GM23338 (cell line): ENCODE measurements at regions not wholly inside any gene's neighbourhood (a gene's known extent, or its start where the extent isn't known, plus 50 kb on each side); places are given as distances from the start of the nearest gene placed in this dataset.

ENCODE experiments used
- ATAC-seq: fragments of 200-7000 bp; cut with Tn5 transposase; 3 replicates; pipeline ENCODE4 v1.9.1; 2020
- DNase-seq: peaks from one replicate; pipeline ENCODE4 v3.0.0-alpha.2; 2015; ENCODE audit warnings: low spot score
- H2AFZ ChIP-seq: fragments of 200-600 bp; sonication (generic); 2 replicates; pipeline ENCODE4 v1.8.0; 2016; ENCODE audit warnings: antibody characterized with exemption, mild to moderate bottlenecking, moderate library complexity
- H3F3A ChIP-seq: fragments of 200-600 bp; sonication (generic); replicated peaks from 2 replicates; pipeline ENCODE4 v1.8.0; 2017; ENCODE audit warnings: antibody characterized with exemption, mixed run types, low read depth
- H3K27ac ChIP-seq: fragments of 200-600 bp; sonication (generic); 2 replicates; pipeline ENCODE4 v1.6.1; 2016; ENCODE audit warnings: low read depth
- H3K27me3 ChIP-seq: fragments of 200-600 bp; sonication (generic); 2 replicates; pipeline ENCODE4 v1.8.0; 2016; ENCODE audit warnings: mild to moderate bottlenecking, mixed run types, moderate library complexity; ENCODE audit not compliant: insufficient read depth
- H3K36me3 ChIP-seq: fragments of 200-600 bp; sonication (generic); 2 replicates; pipeline ENCODE4 v1.8.0; 2016; ENCODE audit warnings: mild to moderate bottlenecking; ENCODE audit not compliant: insufficient read depth
- H3K4me1 ChIP-seq: fragments of 200-600 bp; sonication (generic); 2 replicates; pipeline ENCODE4 v1.8.0; 2016; ENCODE audit warnings: mild to moderate bottlenecking, moderate library complexity; ENCODE audit not compliant: insufficient read depth
- H3K4me2 ChIP-seq: fragments of 200-600 bp; sonication (generic); 2 replicates; pipeline ENCODE4 v1.7.1; 2017; ENCODE audit warnings: mixed run types
- H3K4me3 ChIP-seq: fragments of 200-600 bp; sonication (generic); 2 replicates; pipeline ENCODE4 v1.6.1; 2016; ENCODE audit warnings: mixed run types
- H3K79me2 ChIP-seq: fragments of 200-600 bp; sonication (generic); replicated peaks from 2 replicates; pipeline ENCODE4 v1.8.0; 2017; ENCODE audit warnings: mild to moderate bottlenecking; ENCODE audit not compliant: insufficient read depth
- H3K9me2 ChIP-seq: fragments of 200-600 bp; sonication (generic); 2 replicates; pipeline ENCODE4 v1.8.0; 2017; ENCODE audit not compliant: insufficient read depth
- H4K20me1 ChIP-seq: fragments of 200-600 bp; sonication (generic); replicated peaks from 2 replicates; pipeline ENCODE4 v1.8.0; 2017; ENCODE audit warnings: mild to moderate bottlenecking; ENCODE audit not compliant: insufficient read depth
- H3K27ac Mint-ChIP-seq: 2 replicates; pipeline ENCODE4 v1.8.0; 2020; ENCODE audit warnings: inconsistent platforms, mild to moderate bottlenecking, moderate library complexity, mixed read lengths
- H3K27me3 Mint-ChIP-seq: 3 replicates; pipeline ENCODE4 v1.8.0; 2022; ENCODE audit warnings: low read depth, mild to moderate bottlenecking, moderate library complexity, mixed read lengths, inconsistent platforms; ENCODE audit not compliant: insufficient read depth, poor library complexity
- H3K36me3 Mint-ChIP-seq: 3 replicates; pipeline ENCODE4 v1.8.0; 2021; ENCODE audit warnings: low read depth, mild to moderate bottlenecking, inconsistent platforms, moderate library complexity, mixed read lengths
- H3K4me1 Mint-ChIP-seq: 3 replicates; pipeline ENCODE4 v1.8.0; 2020; ENCODE audit warnings: mild to moderate bottlenecking, inconsistent platforms, mixed read lengths
- H3K4me3 Mint-ChIP-seq: 3 replicates; pipeline ENCODE4 v1.8.0; 2021; ENCODE audit warnings: moderate library complexity, mild to moderate bottlenecking, inconsistent platforms, mixed read lengths
- H3K9me3 Mint-ChIP-seq: 3 replicates; pipeline ENCODE4 v1.8.0; 2020; ENCODE audit warnings: moderate library complexity, mild to moderate bottlenecking, inconsistent platforms, mixed read lengths
- CREB1 ChIP-seq: fragments of 250-450 bp; sonication (Bioruptor Pico); IDR thresholded peaks from 2 replicates; pipeline ENCODE4 v1.5.0; 2020; ENCODE audit warnings: low read depth, mild to moderate bottlenecking, moderate library complexity
- EZH2 ChIP-seq: fragments of 200-600 bp; sonication (generic); IDR thresholded peaks from one replicate; pipeline ENCODE4 v1.8.0; 2017; ENCODE audit warnings: antibody characterized with exemption, mild to moderate bottlenecking, low read depth; ENCODE audit not compliant: unreplicated experiment
- EZH2phosphoT487 ChIP-seq: fragments of 200-600 bp; sonication (generic); IDR thresholded peaks from one replicate; pipeline ENCODE4 v1.8.1; 2018; ENCODE audit warnings: antibody characterized with exemption; ENCODE audit not compliant: unreplicated experiment
- NANOG ChIP-seq: IDR thresholded peaks from 2 replicates; pipeline ENCODE4 v1.6.1; 2016; ENCODE audit warnings: antibody characterized with exemption, borderline replicate concordance
- POLR2AphosphoS5 ChIP-seq: IDR thresholded peaks from 2 replicates; pipeline ENCODE4 v1.6.1; 2016; ENCODE audit warnings: antibody characterized with exemption, low read depth
- STAT1 ChIP-seq: IDR thresholded peaks from one replicate; pipeline ENCODE4 v1.6.1; 2016; ENCODE audit warnings: antibody characterized with exemption; ENCODE audit not compliant: unreplicated experiment
- ZNF114 ChIP-seq: fragments of 250-450 bp; sonication (Bioruptor Pico); IDR thresholded peaks from 2 replicates; pipeline ENCODE4 v1.5.0; 2020; ENCODE audit warnings: mild to moderate bottlenecking, moderate library complexity
- ZNF331 ChIP-seq: fragments of 250-450 bp; sonication (Bioruptor Pico); IDR thresholded peaks from 2 replicates; pipeline ENCODE4 v1.5.0; 2020; ENCODE audit warnings: low read depth, mild to moderate bottlenecking, moderate library complexity
- TF ChIP-seq, protein P1 (sequence below): IDR thresholded peaks from one replicate; pipeline ENCODE4 v1.6.1; 2018; ENCODE audit warnings: antibody characterized with exemption; ENCODE audit not compliant: unreplicated experiment
- TF ChIP-seq, protein P2 (sequence below), 2 experiments: fragments of 200-600 bp in 1 of 2; sonication (generic) in 1 of 2; conservative IDR thresholded peaks; 2 replicates each; pipeline versions ENCODE4 v1.5.1 to v1.6.1; 2016 to 2017; ENCODE audit warnings: antibody characterized with exemption in 2 of 2, low read depth in 2 of 2, mild to moderate bottlenecking in 2 of 2, moderate library complexity in 1 of 2

DNA sequence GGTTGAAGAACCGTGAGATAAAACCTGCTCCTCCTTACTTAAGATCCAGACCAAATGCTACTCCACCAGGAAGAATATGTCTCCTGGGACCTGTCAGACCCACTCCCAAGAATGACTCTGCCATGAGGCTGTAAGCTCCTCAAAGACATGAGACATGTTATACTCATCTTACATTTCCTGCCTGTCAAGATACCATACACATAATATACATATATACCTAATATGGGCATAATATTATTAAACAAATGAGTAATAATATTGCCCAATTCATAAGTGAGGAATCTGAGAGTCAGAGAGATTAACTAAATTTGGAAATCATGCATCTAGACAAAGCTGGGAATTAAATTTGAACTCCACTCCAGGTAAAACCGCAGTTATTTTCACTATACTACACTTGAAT, 634.9 kb downstream of the LMO4 start:
- ATAC-seq (no peak), DNase-seq (no peak)
- Mint-ChIP-seq H3K27me3 (no peaks in the 10 kb centered on the region), H3K9me3 (no peaks in the 10 kb centered on the region; the same call in 2 of the 3 replicates), H3K36me3 (no peaks in the 10 kb centered on the region), H3K4me1 (peaks cover 12% of the 10 kb centered on the region), H3K4me3 (no peak overlapping the region), H3K27ac (no peak overlapping the region)
- peaks cover 16% of the 10 kb centered on the region; the same call in 1 of the 2 replicates for H3K4me1 ChIP-seq
- no peaks in the 10 kb centered on the region for H3F3A ChIP-seq
- H2AFZ ChIP-seq, result no peak overlapping the region
- no peaks in the 10 kb centered on the region for H3K79me2 ChIP-seq
- H3K36me3 ChIP-seq, result no peaks in the 10 kb centered on the region
- no peak overlapping the region for H3K27ac ChIP-seq
- no peaks in the 10 kb centered on the region for H3K9me2 ChIP-seq
- no peaks in the 10 kb centered on the region for H3K27me3 ChIP-seq
- no peak for TF ChIP-seq STAT1
- TF ChIP-seq, protein P1, sequence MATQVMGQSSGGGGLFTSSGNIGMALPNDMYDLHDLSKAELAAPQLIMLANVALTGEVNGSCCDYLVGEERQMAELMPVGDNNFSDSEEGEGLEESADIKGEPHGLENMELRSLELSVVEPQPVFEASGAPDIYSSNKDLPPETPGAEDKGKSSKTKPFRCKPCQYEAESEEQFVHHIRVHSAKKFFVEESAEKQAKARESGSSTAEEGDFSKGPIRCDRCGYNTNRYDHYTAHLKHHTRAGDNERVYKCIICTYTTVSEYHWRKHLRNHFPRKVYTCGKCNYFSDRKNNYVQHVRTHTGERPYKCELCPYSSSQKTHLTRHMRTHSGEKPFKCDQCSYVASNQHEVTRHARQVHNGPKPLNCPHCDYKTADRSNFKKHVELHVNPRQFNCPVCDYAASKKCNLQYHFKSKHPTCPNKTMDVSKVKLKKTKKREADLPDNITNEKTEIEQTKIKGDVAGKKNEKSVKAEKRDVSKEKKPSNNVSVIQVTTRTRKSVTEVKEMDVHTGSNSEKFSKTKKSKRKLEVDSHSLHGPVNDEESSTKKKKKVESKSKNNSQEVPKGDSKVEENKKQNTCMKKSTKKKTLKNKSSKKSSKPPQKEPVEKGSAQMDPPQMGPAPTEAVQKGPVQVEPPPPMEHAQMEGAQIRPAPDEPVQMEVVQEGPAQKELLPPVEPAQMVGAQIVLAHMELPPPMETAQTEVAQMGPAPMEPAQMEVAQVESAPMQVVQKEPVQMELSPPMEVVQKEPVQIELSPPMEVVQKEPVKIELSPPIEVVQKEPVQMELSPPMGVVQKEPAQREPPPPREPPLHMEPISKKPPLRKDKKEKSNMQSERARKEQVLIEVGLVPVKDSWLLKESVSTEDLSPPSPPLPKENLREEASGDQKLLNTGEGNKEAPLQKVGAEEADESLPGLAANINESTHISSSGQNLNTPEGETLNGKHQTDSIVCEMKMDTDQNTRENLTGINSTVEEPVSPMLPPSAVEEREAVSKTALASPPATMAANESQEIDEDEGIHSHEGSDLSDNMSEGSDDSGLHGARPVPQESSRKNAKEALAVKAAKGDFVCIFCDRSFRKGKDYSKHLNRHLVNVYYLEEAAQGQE, result no peak
- no peak for TF ChIP-seq ZNF331 (CRISPR knock-in tag)
- no peak overlapping the region for H3K4me3 ChIP-seq
- no peaks in the 10 kb centered on the region for H4K20me1 ChIP-seq
- no peak overlapping the region for H3K4me2 ChIP-seq

DNA sequence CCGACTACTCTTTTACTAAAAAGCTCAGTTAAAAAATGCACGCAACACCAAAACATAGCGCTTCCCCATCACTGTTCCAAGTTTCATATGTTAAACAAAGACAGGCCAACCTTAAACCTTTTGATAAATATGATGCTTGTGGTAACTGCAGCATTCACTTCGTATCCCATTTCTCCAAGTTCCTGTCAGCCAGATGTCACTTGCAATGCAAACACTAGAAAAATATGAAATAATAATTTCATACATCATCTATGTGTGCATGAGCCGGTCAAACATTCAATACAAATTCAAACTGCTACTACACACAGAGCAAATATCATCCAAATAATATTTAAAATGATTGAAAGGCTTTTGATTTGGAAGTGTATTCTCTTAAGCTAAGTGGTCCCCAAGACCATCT, 636.5 kb downstream of the LMO4 start:
- H3K27me3 Mint-ChIP-seq, result peaks cover 3% of the 10 kb centered on the region
- no peak overlapping the region for H2AFZ ChIP-seq
- H3K27me3 ChIP-seq, result no peaks in the 10 kb centered on the region
- no peaks in the 10 kb centered on the region for H3F3A ChIP-seq
- TF ChIP-seq, protein P2, sequence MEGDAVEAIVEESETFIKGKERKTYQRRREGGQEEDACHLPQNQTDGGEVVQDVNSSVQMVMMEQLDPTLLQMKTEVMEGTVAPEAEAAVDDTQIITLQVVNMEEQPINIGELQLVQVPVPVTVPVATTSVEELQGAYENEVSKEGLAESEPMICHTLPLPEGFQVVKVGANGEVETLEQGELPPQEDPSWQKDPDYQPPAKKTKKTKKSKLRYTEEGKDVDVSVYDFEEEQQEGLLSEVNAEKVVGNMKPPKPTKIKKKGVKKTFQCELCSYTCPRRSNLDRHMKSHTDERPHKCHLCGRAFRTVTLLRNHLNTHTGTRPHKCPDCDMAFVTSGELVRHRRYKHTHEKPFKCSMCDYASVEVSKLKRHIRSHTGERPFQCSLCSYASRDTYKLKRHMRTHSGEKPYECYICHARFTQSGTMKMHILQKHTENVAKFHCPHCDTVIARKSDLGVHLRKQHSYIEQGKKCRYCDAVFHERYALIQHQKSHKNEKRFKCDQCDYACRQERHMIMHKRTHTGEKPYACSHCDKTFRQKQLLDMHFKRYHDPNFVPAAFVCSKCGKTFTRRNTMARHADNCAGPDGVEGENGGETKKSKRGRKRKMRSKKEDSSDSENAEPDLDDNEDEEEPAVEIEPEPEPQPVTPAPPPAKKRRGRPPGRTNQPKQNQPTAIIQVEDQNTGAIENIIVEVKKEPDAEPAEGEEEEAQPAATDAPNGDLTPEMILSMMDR (conservative IDR thresholded peaks at IDR 0.05; ENCODE audit: low read depth in 2 of 2), result no peak
- no peak for TF ChIP-seq NANOG
- TF ChIP-seq EZH2, result no peak
- no peak for TF ChIP-seq POLR2AphosphoS5
- no peak for TF ChIP-seq CREB1 (CRISPR knock-in tag)
- no peak for TF ChIP-seq ZNF331 (CRISPR knock-in tag)
- TF ChIP-seq EZH2phosphoT487, result no peak
- TF ChIP-seq STAT1, result no peak
- no peak for TF ChIP-seq ZNF114 (CRISPR knock-in tag)
- TF ChIP-seq, protein P1, result no peak
- H3K36me3 Mint-ChIP-seq, result no peaks in the 10 kb centered on the region
- H3K9me3 Mint-ChIP-seq, result no peaks in the 10 kb centered on the region; the same call in 2 of the 3 replicates
- no peak for DNase-seq
- ATAC-seq, result no peak
- H3K27ac Mint-ChIP-seq, result no peak overlapping the region
- H3K4me3 ChIP-seq, result no peak overlapping the region
- no peak overlapping the region for H3K4me2 ChIP-seq
- no peaks in the 10 kb centered on the region for H3K79me2 ChIP-seq
- H4K20me1 ChIP-seq, result no peaks in the 10 kb centered on the region
- H3K4me1 ChIP-seq, result peaks cover 28% of the 10 kb centered on the region; the same call in 1 of the 2 replicates
- H3K27ac ChIP-seq, result no peak overlapping the region
- no peaks in the 10 kb centered on the region for H3K36me3 ChIP-seq
- no peak overlapping the region for H3K4me3 Mint-ChIP-seq
- H3K4me1 Mint-ChIP-seq, result peaks cover 24% of the 10 kb centered on the region
- no peaks in the 10 kb centered on the region for H3K9me2 ChIP-seq
